HG02623 (cell line): ENCODE measurements at regions not wholly inside any gene's neighbourhood (a gene's known extent, or its start where the extent isn't known, plus 50 kb on each side); places are given as distances from the start of the nearest gene placed in this dataset.

ENCODE experiments used
- ATAC-seq: cut with Tn5 transposase; IDR thresholded peaks from one replicate; pipeline ENCODE4 v1.9.1; 2021; ENCODE audit warnings: moderate library complexity; ENCODE audit not compliant: unreplicated experiment

- no peak for ATAC-seq
These were observed 141.7 kb downstream of the CHST1 start for GRCh38 chr11:45523760-45524159.

GRCh38 chr11:45518833-45519535, 146.4 kb downstream of the CHST1 start:
- ATAC-seq, result no peak

- ATAC-seq, result no peak
These were observed 147.1 kb downstream of the CHST1 start for GRCh38 chr11:45518141-45518832.

- ATAC-seq, result no peak
These were observed 148.2 kb downstream of the CHST1 start for GRCh38 chr11:45517171-45517770.

- ATAC-seq, result no peak
These were observed 151.5 kb downstream of the CHST1 start for GRCh38 chr11:45513821-45514340.

GRCh38 chr11:45512471-45513148, 152.8 kb downstream of the CHST1 start:
- no peak for ATAC-seq

GRCh38 chr11:45511566-45511965, 153.9 kb downstream of the CHST1 start:
- no peak for ATAC-seq

GRCh38 chr11:45507916-45508315, 157.5 kb downstream of the CHST1 start:
- ATAC-seq, result no peak

GRCh38 chr11:45503311-45503710, 162.1 kb downstream of the CHST1 start:
- ATAC-seq, result no peak

- no peak for ATAC-seq
These were observed 163.2 kb downstream of the CHST1 start for GRCh38 chr11:45502226-45502545.

GRCh38 chr11:45501392-45502225, 163.8 kb downstream of the CHST1 start:
- ATAC-seq, result no peak

GRCh38 chr11:45500451-45500850, 165.0 kb downstream of the CHST1 start:
- no peak for ATAC-seq

- ATAC-seq, result no peak
These were observed 170.7 kb downstream of the CHST1 start for GRCh38 chr11:45494738-45495137.

- no peak for ATAC-seq
These were observed 176.0 kb downstream of the CHST1 start for GRCh38 chr11:45489281-45489905.

GRCh38 chr11:45486461-45486860, 179.0 kb downstream of the CHST1 start:
- ATAC-seq, result no peak

- no peak for ATAC-seq
These were observed 180.2 kb downstream of the CHST1 start for GRCh38 chr11:45485070-45485707.

GRCh38 chr11:45484326-45484883, 181.0 kb downstream of the CHST1 start:
- ATAC-seq, result no peak

- no peak for ATAC-seq
These were observed 182.0 kb downstream of the CHST1 start for GRCh38 chr11:45483416-45483815.

GRCh38 chr11:45482331-45482730, 183.1 kb downstream of the CHST1 start:
- no peak for ATAC-seq
